GM12878 (cell line): ENCODE measurements at regions not wholly inside any gene's neighbourhood (a gene's known extent, or its start where the extent isn't known, plus 50 kb on each side); places are given as distances from the start of the nearest gene placed in this dataset.

ENCODE experiments used
- ATAC-seq: fragments of 200-7000 bp; cut with Tn5 transposase; 3 replicates; pipeline ENCODE4 v1.9.1; 2020; ENCODE audit warnings: mild to moderate bottlenecking, moderate library complexity
- BruUV-seq: library from RNA; stranded (reverse); fragments of 400-500 nt; replicated peaks from 2 replicates; lab custom pipeline; 2021; lab: Mats Ljungman, UMichigan
- CTCF ChIA-PET: fragments of 300-600 bp; sonication (Branson Sonifier 250); formaldehyde crosslinking; extraction: SDS; loops from one replicate; lab custom pipeline; 2021; ENCODE audit warnings: inconsistent platforms; lab: Yijun Ruan, JAX
- POLR2A ChIA-PET: fragments of 350-600 bp; formaldehyde crosslinking; extraction: SDS; loops from one replicate; lab custom pipeline; 2021; ENCODE audit warnings: inconsistent platforms; lab: Charles Lee
- RAD21 ChIA-PET: fragments of 300-600 bp; sonication (Branson Sonifier 250); formaldehyde crosslinking; loops from one replicate; lab custom pipeline; 2023; ENCODE audit warnings: antibody characterized with exemption; ENCODE audit not compliant: unreplicated experiment; lab: Charles Lee
- SMC1A ChIA-PET: fragments of 300-600 bp; sonication (Branson Sonifier 250); formaldehyde crosslinking; loops from one replicate; lab custom pipeline; 2023; ENCODE audit not compliant: unreplicated experiment, uncharacterized antibody; lab: Charles Lee
- DNase-seq: peaks from one replicate; pipeline ENCODE4 v3.0.0-alpha.2; 2011; ENCODE audit warnings: low read depth, low spot score
- FAIRE-seq: peaks from 3 replicates; lab custom pipeline; 2011; peaks lifted over from hg19 to GRCh38; lab: Jason Lieb, UNC
- H2AFZ ChIP-seq: 2 replicates; pipeline ENCODE4 v1.6.0; 2011; ENCODE audit warnings: low read depth, low read length, control low read depth; ENCODE audit not compliant: control insufficient read depth
- H3K27ac ChIP-seq: 2 replicates; pipeline ENCODE4 v1.5.1; 2011; ENCODE audit warnings: control low read depth; ENCODE audit not compliant: control insufficient read depth, insufficient read depth
- H3K27me3 ChIP-seq, 2 experiments: replicated peaks in 1 of 2; 2 replicates each; pipeline versions ENCODE4 v1.6.0 to v1.6.1; 2011; ENCODE audit warnings: low read length in 1 of 2; ENCODE audit not compliant: control insufficient read depth in 2 of 2, insufficient read depth in 2 of 2
- H3K36me3 ChIP-seq, 2 experiments: 2 replicates each; pipeline ENCODE4 v1.5.1; 2011; ENCODE audit warnings: low read length in 1 of 2; ENCODE audit not compliant: control insufficient read depth in 2 of 2, insufficient read depth in 2 of 2
- H3K4me1 ChIP-seq: 2 replicates; pipeline ENCODE4 v1.6.1; 2011; ENCODE audit warnings: mild to moderate bottlenecking, low read length, moderate library complexity, mixed read lengths; ENCODE audit not compliant: control insufficient read depth, insufficient read depth
- H3K4me2 ChIP-seq: 2 replicates; pipeline ENCODE4 v1.6.0; 2011; ENCODE audit warnings: control low read depth; ENCODE audit not compliant: control insufficient read depth, insufficient read depth
- H3K4me3 ChIP-seq: fragments of 200-600 bp; sonication (generic); 2 replicates; pipeline ENCODE4 v1.5.1; 2016
- H3K79me2 ChIP-seq: 2 replicates; pipeline ENCODE4 v1.6.0; 2011; ENCODE audit warnings: low read length; ENCODE audit not compliant: control insufficient read depth, insufficient read depth
- H3K9ac ChIP-seq: 2 replicates; pipeline ENCODE4 v1.8.0; 2011; ENCODE audit warnings: low read length, control low read depth, mixed read lengths; ENCODE audit not compliant: control insufficient read depth, insufficient read depth
- H3K9me3 ChIP-seq: replicated peaks from 3 replicates; pipeline ENCODE4 v1.5.1; 2011; ENCODE audit warnings: mild to moderate bottlenecking, low read length; ENCODE audit not compliant: control insufficient read depth, insufficient read depth
- H4K20me1 ChIP-seq: 2 replicates; pipeline ENCODE4 v1.6.0; 2011; ENCODE audit not compliant: control insufficient read depth, insufficient read depth
- CHD4 ChIP-seq: fragments of 200-600 bp; sonication (generic); IDR thresholded peaks from 2 replicates; pipeline ENCODE4 v1.6.1; 2016; ENCODE audit warnings: mild to moderate bottlenecking
- ETV6 ChIP-seq, 2 experiments: fragments of 450-650 bp in 1 of 2; IDR thresholded peaks in 1 of 2; conservative IDR thresholded peaks in 1 of 2; 2 replicates each; pipeline ENCODE4 v1.6.1; 2014; ENCODE audit warnings: antibody characterized with exemption in 1 of 2, borderline replicate concordance in 1 of 2, low read depth in 1 of 2, mild to moderate bottlenecking in 1 of 2, moderate library complexity in 1 of 2
- KDM1A ChIP-seq: fragments of 200-600 bp; sonication (generic); IDR thresholded peaks from 2 replicates; pipeline ENCODE4 v1.6.1; 2016; ENCODE audit warnings: borderline replicate concordance
- NBN ChIP-seq: fragments of 450-650 bp; IDR thresholded peaks from 2 replicates; pipeline ENCODE4 v1.6.1; 2016
- RFX5 ChIP-seq: IDR thresholded peaks from 2 replicates; pipeline ENCODE4 v1.6.1; 2011; ENCODE audit warnings: low read depth, low read length, improper control_type of control experiment
- TCF7 ChIP-seq: IDR thresholded peaks from 2 replicates; pipeline ENCODE4 v1.6.1; 2014; ENCODE audit warnings: antibody characterized with exemption, borderline replicate concordance
- WGBS: methylation state at CpG from one replicate; pipeline ENCODE4 v1.1.6; 2016; ENCODE audit warnings: low lambda C conversion rate; ENCODE audit not compliant: insufficient replicate concordance, insufficient coverage; ENCODE audit errors: missing lambda C conversion rate; 5-methylcytosine and 5-hydroxymethylcytosine counted together
- in situ Hi-C: fragments of 300-500 bp; cut with MboI; formaldehyde crosslinking; loops from 9 replicates; pipeline ENCODE4 v1.14.3; 2018; ENCODE audit warnings: mixed read lengths
- intact Hi-C: fragments of 100-400 bp; cut with micrococcal nuclease; formaldehyde crosslinking; loops from one replicate; pipeline ENCODE4 v1.14.2; 2022; ENCODE audit not compliant: unreplicated experiment

GRCh38 chr2:16035747-16036745 is 95.7 kb downstream of the MYCN start:
- 23% methylated on average over 11 of the region's 11 CpGs for WGBS
- no peak overlapping the region for H3K9ac ChIP-seq
- RAD21 ChIA-PET = no interaction called here
- no peaks in the 10 kb centered on the region for H4K20me1 ChIP-seq
- SMC1A ChIA-PET = no interaction called here
- H3K79me2 ChIP-seq = no peaks in the 10 kb centered on the region
- no peak overlapping the region for H3K4me2 ChIP-seq
- intact Hi-C loops = no loop called here
- CTCF ChIA-PET = no interaction called here
- TF ChIP-seq CHD4 (no peak), TCF7 (no peak), RFX5 (no peak), NBN (no peak), ETV6 (conservative IDR thresholded peaks at IDR 0.05 in 1 of 2, IDR thresholded peaks at IDR 0.05 in 1 of 2; ENCODE audit: borderline replicate concordance in 1 of 2, low read depth in 1 of 2) (no peak), KDM1A (no peak)
- DNase-seq = no peak
- no peak for FAIRE-seq
- no peak overlapping the region for H3K27ac ChIP-seq
- H3K4me3 ChIP-seq = no peak overlapping the region
- BruUV-seq = no TSS peak
- no peaks in the 10 kb centered on the region for H3K9me3 ChIP-seq
- ATAC-seq = no peak
- POLR2A ChIA-PET = no interaction called here
- no peaks in the 10 kb centered on the region for H3K36me3 ChIP-seq
- in situ Hi-C loops = no loop called here
- no peaks in the 10 kb centered on the region for H3K4me1 ChIP-seq
- H3K27me3 ChIP-seq = no peaks in the 10 kb centered on the region; a peak in 1 of 4 replicates
- no peak overlapping the region for H2AFZ ChIP-seq
